HepG2 (cell line): ENCODE measurements at regions not wholly inside any gene's neighbourhood (a gene's known extent, or its start where the extent isn't known, plus 50 kb on each side); places are given as distances from the start of the nearest gene placed in this dataset.

Experiments used
- ATAC-seq: fragments of 200-7000 bp; cut with Tn5 transposase; 3 replicates; pipeline ENCODE4 v1.9.1; 2020; ENCODE audit warnings: mild to moderate bottlenecking, moderate library complexity
- BruUV-seq: library from RNA; stranded (reverse); fragments of 400-500 nt; replicated peaks from 2 replicates; lab custom pipeline; 2021; lab: Mats Ljungman, UMichigan
- CTCF ChIA-PET: fragments of 300-600 bp; formaldehyde crosslinking; extraction: SDS; loops from one replicate; lab custom pipeline; 2021; ENCODE audit warnings: low total read pairs, inconsistent platforms, low intra/inter-chr PET ratio; lab: Yijun Ruan, JAX
- POLR2A ChIA-PET: fragments of 350-600 bp; sonication (Branson Sonifier 250); formaldehyde crosslinking; loops from one replicate; lab custom pipeline; 2020; ENCODE audit warnings: antibody characterized with exemption, inconsistent platforms; lab: Yijun Ruan, JAX
- DNase-seq: peaks from one replicate; pipeline ENCODE4 v3.0.0-alpha.2; 2015; ENCODE audit warnings: low spot score
- FAIRE-seq: peaks from 3 replicates; lab custom pipeline; 2011; peaks lifted over from hg19 to GRCh38; lab: Jason Lieb, UNC
- H2AFZ ChIP-seq: one replicate; pipeline ENCODE4 v1.6.1; 2011; ENCODE audit warnings: low read length, inconsistent platforms
- H3K27ac ChIP-seq: fragments of 300-600 bp; 3 replicates; pipeline ENCODE4 v1.8.0; 2011; ENCODE audit warnings: mixed run types, mild to moderate bottlenecking, mixed read lengths, low read length, inconsistent platforms; ENCODE audit not compliant: insufficient read depth; ENCODE audit errors: extremely low read length
- H3K27me3 ChIP-seq, 2 experiments: fragments of 200-600 bp in 1 of 2; 2 replicates in 1 of 2; 3 replicates in 1 of 2; pipeline versions ENCODE4 v1.6.0 to v1.8.0; 2011; ENCODE audit warnings: low read length in 2 of 2, mild to moderate bottlenecking in 2 of 2, moderate library complexity in 2 of 2, inconsistent platforms in 1 of 2; ENCODE audit not compliant: insufficient read depth in 2 of 2, control insufficient read depth in 1 of 2
- H3K36me3 ChIP-seq, 2 experiments: fragments of 200-600 bp in 1 of 2; replicated peaks in 1 of 2; 2 replicates in 1 of 2; 3 replicates in 1 of 2; pipeline versions ENCODE4 v1.5.1 to v1.8.0; 2011; ENCODE audit warnings: low read length in 2 of 2, inconsistent platforms in 1 of 2; ENCODE audit not compliant: insufficient read depth in 2 of 2, control insufficient read depth in 1 of 2
- H3K4me1 ChIP-seq: 2 replicates; pipeline ENCODE4 v1.5.1; 2012; ENCODE audit warnings: low read length, inconsistent platforms; ENCODE audit not compliant: insufficient read depth
- H3K4me2 ChIP-seq: 2 replicates; pipeline ENCODE4 v1.6.0; 2011; ENCODE audit warnings: low read depth, low read length, inconsistent platforms
- H3K4me3 ChIP-seq, 3 experiments: fragments of 200-600 bp in 1 of 3; sonication (generic), shearing (Covaris generic) in 1 of 3; replicated peaks in 1 of 3; 2 replicates each; pipeline ENCODE4 v1.5.1; 2011 to 2016; ENCODE audit warnings: low read length in 3 of 3, inconsistent platforms in 2 of 3, low read depth in 2 of 3, mild to moderate bottlenecking in 2 of 3, control low read depth in 1 of 3, mixed read lengths in 1 of 3; ENCODE audit not compliant: insufficient read depth in 1 of 3
- H3K79me2 ChIP-seq: one replicate; pipeline ENCODE4 v1.6.1; 2011; ENCODE audit warnings: low read length, inconsistent platforms; ENCODE audit not compliant: insufficient read depth
- H3K9ac ChIP-seq: 2 replicates; pipeline ENCODE4 v1.6.0; 2011; ENCODE audit warnings: mild to moderate bottlenecking, low read depth, low read length, inconsistent platforms; ENCODE audit not compliant: insufficient read depth
- H3K9me3 ChIP-seq: 2 replicates; pipeline ENCODE4 v1.5.1; 2012; ENCODE audit warnings: mild to moderate bottlenecking, low read length
- H4K20me1 ChIP-seq: 2 replicates; pipeline ENCODE4 v1.6.0; 2011; ENCODE audit warnings: inconsistent platforms, mild to moderate bottlenecking, low read length, moderate library complexity; ENCODE audit not compliant: insufficient read depth
- PHF21A ChIP-seq: sonication (generic); formaldehyde crosslinking; IDR thresholded peaks from 2 replicates; pipeline ENCODE4 v1.5.0; 2020; ENCODE audit warnings: mild to moderate bottlenecking, missing genetic modification reagents
- REST ChIP-seq, 2 experiments: IDR thresholded peaks; 2 replicates each; pipeline ENCODE4 v1.6.1; 2011 to 2012; ENCODE audit warnings: low read length in 2 of 2, borderline replicate concordance in 1 of 2, low read depth in 1 of 2, mild to moderate bottlenecking in 1 of 2, moderate library complexity in 1 of 2
- RORA ChIP-seq: sonication (generic); formaldehyde crosslinking; IDR thresholded peaks from 2 replicates; pipeline ENCODE4 v1.5.0; 2020; ENCODE audit warnings: mild to moderate bottlenecking, missing genetic modification reagents, moderate library complexity
- ZNF317 ChIP-seq: sonication (generic); formaldehyde crosslinking; IDR thresholded peaks from 2 replicates; pipeline ENCODE4 v1.5.0; 2020; ENCODE audit warnings: mild to moderate bottlenecking, missing genetic modification reagents
- ZUFSP ChIP-seq: sonication (generic); formaldehyde crosslinking; IDR thresholded peaks from 2 replicates; pipeline ENCODE4 v1.9.0; 2021; ENCODE audit warnings: missing genetic modification reagents, mild to moderate bottlenecking, borderline replicate concordance
- WGBS: methylation state at CpG from one replicate; pipeline ENCODE4 v1.1.6; 2017; ENCODE audit warnings: low lambda C conversion rate; 5-methylcytosine and 5-hydroxymethylcytosine counted together
- in situ Hi-C: cut with HindIII; loops from 2 replicates; pipeline ENCODE4 v1.10.0; 2017; ENCODE audit warnings: low pct_unique_long_range_greater_than_20kb; ENCODE audit not compliant: extremely low pct_ligation_motif_present
- intact Hi-C: fragments of 100-400 bp; cut with micrococcal nuclease; formaldehyde crosslinking; loops from one replicate; pipeline ENCODE4 v1.10.0; 2022; ENCODE audit not compliant: unreplicated experiment

GRCh38 chr5:73346878-73347408 lies 101.6 kb downstream of the FOXD1 start:
- ATAC-seq (no peak), FAIRE-seq (no peak), DNase-seq (no peak)
- no peaks in the 10 kb centered on the region for H3K79me2 ChIP-seq
- no peak overlapping the region for H2AFZ ChIP-seq
- H4K20me1 ChIP-seq, result no peaks in the 10 kb centered on the region
- no peak overlapping the region for H3K27ac ChIP-seq
- H3K4me3 ChIP-seq, result no peak overlapping the region
- H3K36me3 ChIP-seq, result no peaks in the 10 kb centered on the region
- 4% methylated on average over 1 of the region's 1 CpG for WGBS
- CTCF ChIA-PET, result no interaction called here
- H3K9me3 ChIP-seq, result peaks cover 13% of the 10 kb centered on the region; the same call in 1 of the 2 replicates
- intact Hi-C loops, result no loop called here
- no peaks in the 10 kb centered on the region for H3K27me3 ChIP-seq
- no peak overlapping the region for H3K4me2 ChIP-seq
- no peak overlapping the region for H3K9ac ChIP-seq
- in situ Hi-C loops, result no loop called here
- no TSS peak for BruUV-seq
- POLR2A ChIA-PET, result no interaction called here
- TF ChIP-seq ZNF317 (CRISPR knock-in tag) (peak; percentile 96), ZUFSP (CRISPR knock-in tag) (no peak)
- TF ChIP-seq, all 625 proteins: peak for 1
- peaks cover 7% of the 10 kb centered on the region; the same call in 1 of the 2 replicates for H3K4me1 ChIP-seq

- in situ Hi-C loops (no loop called here), intact Hi-C loops (no loop called here)
- Histone ChIP-seq H3K4me3 (no peak overlapping the region), H3K4me2 (no peak overlapping the region), H2AFZ (no peak overlapping the region), H3K9ac (no peak overlapping the region), H3K9me3 (peaks cover 13% of the 10 kb centered on the region; the same call in 1 of the 2 replicates), H4K20me1 (no peaks in the 10 kb centered on the region), H3K36me3 (no peaks in the 10 kb centered on the region), H3K79me2 (no peaks in the 10 kb centered on the region), H3K27me3 (peaks cover 0 to 7% of the 10 kb centered on the region in 2 experiments; a peak in 2 of 5 replicates), H3K4me1 (peaks cover 7% of the 10 kb centered on the region; the same call in 1 of the 2 replicates), H3K27ac (no peak overlapping the region)
- TF ChIP-seq RORA (CRISPR knock-in tag) (no peak), REST (IDR thresholded peaks at IDR 0.05; ENCODE audit: borderline replicate concordance in 1 of 2, low read depth in 1 of 2, low read length in 2 of 2) (peak in 1 of 2 experiments; percentile 67; a peak in 1 of 4 replicates), PHF21A (CRISPR knock-in tag) (no peak)
- ATAC-seq (no peak), FAIRE-seq (no peak), DNase-seq (no peak)
- BruUV-seq, result no TSS peak
- ChIA-PET POLR2A (no interaction called here), CTCF (no interaction called here)
- 5% methylated on average over 4 of the region's 5 CpGs for WGBS
Measured at GRCh38 chr5:73344835-73345234, 103.7 kb downstream of the FOXD1 start.
